T-helper 1 cell treated with Interleukin-12 subunit alpha and Interleukin-12 subunit beta and Interleukin-4 antibody, amounts not matched to agents 30 ng/mL and 1 ng/mL, for 36 hours (primary cell): ENCODE measurements at regions not wholly inside any gene's neighbourhood (a gene's known extent, or its start where the extent isn't known, plus 50 kb on each side); places are given as distances from the start of the nearest gene placed in this dataset.
"Not testable (repeated sequence)": the region's sequence is repeated elsewhere in the genome, so short reads cannot be mapped to it uniquely, and the experiment has no call there.

Experiments
- intact Hi-C: fragments of 100-400 bp; cut with micrococcal nuclease; formaldehyde crosslinking; loops from one replicate; pipeline ENCODE4 v1.15.1; 2024

- intact Hi-C loops, result no loop called here
Observed at GRCh38 chr14:83269583-83269982, 1735.9 kb upstream of the SEL1L start.

- intact Hi-C loops, result no loop called here
Observed at GRCh38 chr14:83271663-83272062, 1738.0 kb upstream of the SEL1L start.

- intact Hi-C loops, result no loop called here
Observed at GRCh38 chr14:83280719-83281118, 1747.1 kb upstream of the SEL1L start.

GRCh38 chr14:83282706-83283105 is 1749.1 kb upstream of the SEL1L start:
- intact Hi-C loops, result no loop called here

- intact Hi-C loops, result no loop called here
Observed at GRCh38 chr14:83287300-83287699, 1753.6 kb upstream of the SEL1L start.

GRCh38 chr14:83289390-83289789 is 1755.7 kb upstream of the SEL1L start:
- intact Hi-C loops, result no loop called here

GRCh38 chr14:83289896-83290295 is 1756.2 kb upstream of the SEL1L start:
- intact Hi-C loops, result no loop called here

- intact Hi-C loops, result no loop called here
Observed at GRCh38 chr14:83290447-83290846, 1756.8 kb upstream of the SEL1L start.

GRCh38 chr14:83291714-83292113 is 1758.1 kb upstream of the SEL1L start:
- intact Hi-C loops, result no loop called here

- intact Hi-C loops, result no loop called here
Observed at GRCh38 chr14:83294941-83295340, 1761.3 kb upstream of the SEL1L start.

GRCh38 chr14:83297361-83297760 is 1763.7 kb upstream of the SEL1L start:
- intact Hi-C loops, result no loop called here

GRCh38 chr14:83298016-83298415 is 1764.4 kb upstream of the SEL1L start:
- intact Hi-C loops, result not testable (repeated sequence)

- intact Hi-C loops, result no loop called here
Observed at GRCh38 chr14:83300476-83301064, 1766.9 kb upstream of the SEL1L start.

- intact Hi-C loops, result no loop called here
Observed at GRCh38 chr14:83301791-83302190, 1768.1 kb upstream of the SEL1L start.

- intact Hi-C loops, result no loop called here
Observed at GRCh38 chr14:83309211-83309610, 1775.6 kb upstream of the SEL1L start.

- intact Hi-C loops, result no loop called here
Observed at GRCh38 chr14:83309833-83310232, 1776.2 kb upstream of the SEL1L start.

- intact Hi-C loops, result no loop called here
Observed at GRCh38 chr14:83312511-83312910, 1778.9 kb upstream of the SEL1L start.

GRCh38 chr14:83314764-83315163 is 1781.1 kb upstream of the SEL1L start:
- intact Hi-C loops, result no loop called here

GRCh38 chr14:83316356-83316755 is 1782.7 kb upstream of the SEL1L start:
- intact Hi-C loops, result no loop called here

- intact Hi-C loops, result no loop called here
Observed at GRCh38 chr14:83320837-83321236, 1787.2 kb upstream of the SEL1L start.

- intact Hi-C loops, result no loop called here
Observed at GRCh38 chr14:83331513-83331912, 1797.9 kb upstream of the SEL1L start.

- intact Hi-C loops, result no loop called here
Observed at GRCh38 chr14:83342590-83342989, 1808.9 kb upstream of the SEL1L start.

GRCh38 chr14:83347874-83348273 is 1814.2 kb upstream of the SEL1L start:
- intact Hi-C loops, result no loop called here

- intact Hi-C loops, result no loop called here
Observed at GRCh38 chr14:83355609-83356008, 1822.0 kb upstream of the SEL1L start.
